HUDEP-2 (cell line): ENCODE measurements at regions not wholly inside any gene's neighbourhood (a gene's known extent, or its start where the extent isn't known, plus 50 kb on each side); places are given as distances from the start of the nearest gene placed in this dataset.
"Not testable (repeated sequence)": the region's sequence is repeated elsewhere in the genome, so short reads cannot be mapped to it uniquely, and the experiment has no call there.

Experiments
- DNase-seq, 76 experiments: peaks; one replicate each; lab custom pipeline; 2025; ENCODE audit not compliant: unreplicated experiment in 76 of 76; lab: John Stamatoyannopoulos, UW

DNA sequence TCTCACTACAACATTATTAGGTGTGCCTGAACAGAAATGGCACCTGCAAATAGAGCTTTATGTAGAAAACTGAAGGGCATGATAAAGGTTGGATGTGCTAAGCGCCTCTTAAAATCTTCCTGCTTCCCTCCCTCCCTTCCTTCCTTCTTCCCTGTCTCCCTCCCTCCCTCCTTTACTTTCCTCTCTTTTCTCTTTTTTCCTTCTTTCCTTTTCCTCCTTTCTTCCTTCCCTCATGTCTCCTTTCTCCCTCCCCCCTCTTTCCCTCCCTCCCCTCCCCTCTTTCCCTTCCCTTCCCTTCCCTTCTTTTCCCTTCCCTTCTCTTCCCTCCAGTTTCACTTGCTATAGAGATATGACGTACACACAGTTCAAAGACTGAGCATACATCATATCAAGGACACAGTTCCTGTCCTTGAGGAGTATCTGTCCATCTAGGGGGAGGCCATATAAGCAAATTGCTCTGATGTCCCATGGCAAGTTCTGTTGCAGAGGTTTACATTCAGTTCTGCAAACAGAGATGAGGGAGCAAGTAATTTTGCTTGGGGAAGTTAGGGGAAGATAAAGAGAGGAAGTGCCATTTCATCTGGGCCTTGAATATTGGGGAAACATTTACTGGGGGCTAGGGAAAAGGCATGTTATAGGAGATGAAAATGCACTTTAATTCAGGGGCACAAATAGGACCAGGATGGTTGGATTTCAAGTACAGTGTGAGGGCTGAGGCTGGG, 79.0 kb upstream of the EEF1E1 start:
- DNase-seq, result no peak

DNA sequence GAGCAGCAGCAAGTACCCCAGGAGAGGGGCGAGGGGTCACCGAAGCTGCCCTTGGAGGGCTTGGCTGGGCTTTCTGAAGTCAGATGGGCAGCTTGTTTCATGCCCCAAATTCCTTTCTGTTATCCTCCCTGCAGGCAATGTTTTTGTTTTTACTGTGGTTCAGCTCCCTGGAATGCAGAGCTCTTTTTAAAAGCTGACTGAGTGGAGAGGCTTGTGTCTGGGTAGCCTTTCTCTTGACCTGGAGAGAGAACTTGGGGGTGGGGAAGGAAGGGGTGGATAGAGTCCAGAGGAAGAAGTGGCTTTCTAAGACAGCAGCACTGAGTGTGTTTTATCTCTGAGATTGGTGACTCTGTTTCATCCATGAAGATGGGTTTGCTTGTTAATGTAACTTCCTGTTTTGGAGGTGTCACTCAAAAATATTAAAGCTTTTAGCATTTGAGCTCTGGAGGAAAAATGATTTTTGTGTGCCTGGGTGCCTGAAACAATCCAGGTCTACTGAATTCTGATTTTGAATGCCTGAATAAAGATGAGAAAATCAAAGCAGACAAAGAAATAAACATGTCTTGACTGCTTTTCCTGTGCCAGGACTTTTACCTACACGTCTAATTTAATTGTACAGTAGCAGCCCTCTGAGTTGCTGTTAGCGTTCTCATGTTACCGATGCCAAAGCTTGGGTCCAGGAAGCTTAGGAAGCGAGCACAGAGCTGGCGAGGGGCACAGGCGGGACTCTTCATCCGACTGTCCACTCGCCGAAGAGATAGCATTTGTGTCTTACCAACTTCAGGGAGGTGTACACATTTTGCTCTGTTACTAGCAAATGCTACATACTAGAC, 78.2 kb upstream of the EEF1E1 start:
- no peak for DNase-seq

DNA sequence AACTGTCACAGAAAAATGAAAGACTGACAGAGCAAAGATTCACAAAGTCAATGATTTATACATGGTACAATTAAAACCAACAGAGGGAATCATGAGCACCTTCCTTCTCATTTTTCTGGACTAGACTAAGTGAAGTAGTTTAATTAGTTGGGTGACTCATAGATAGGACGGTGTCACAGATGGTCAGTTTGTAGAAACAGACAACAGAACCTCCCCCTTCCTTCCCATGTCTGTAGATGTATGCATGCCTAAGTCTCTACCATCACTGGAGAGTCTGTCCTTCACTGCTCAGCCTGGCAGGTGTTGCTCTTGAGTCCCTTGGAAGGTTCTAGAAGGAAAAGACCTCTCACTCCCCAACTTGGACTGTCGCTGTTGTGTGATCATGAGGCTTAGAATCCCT, 75.4 kb upstream of the EEF1E1 start:
- DNase-seq, result no peak

DNA sequence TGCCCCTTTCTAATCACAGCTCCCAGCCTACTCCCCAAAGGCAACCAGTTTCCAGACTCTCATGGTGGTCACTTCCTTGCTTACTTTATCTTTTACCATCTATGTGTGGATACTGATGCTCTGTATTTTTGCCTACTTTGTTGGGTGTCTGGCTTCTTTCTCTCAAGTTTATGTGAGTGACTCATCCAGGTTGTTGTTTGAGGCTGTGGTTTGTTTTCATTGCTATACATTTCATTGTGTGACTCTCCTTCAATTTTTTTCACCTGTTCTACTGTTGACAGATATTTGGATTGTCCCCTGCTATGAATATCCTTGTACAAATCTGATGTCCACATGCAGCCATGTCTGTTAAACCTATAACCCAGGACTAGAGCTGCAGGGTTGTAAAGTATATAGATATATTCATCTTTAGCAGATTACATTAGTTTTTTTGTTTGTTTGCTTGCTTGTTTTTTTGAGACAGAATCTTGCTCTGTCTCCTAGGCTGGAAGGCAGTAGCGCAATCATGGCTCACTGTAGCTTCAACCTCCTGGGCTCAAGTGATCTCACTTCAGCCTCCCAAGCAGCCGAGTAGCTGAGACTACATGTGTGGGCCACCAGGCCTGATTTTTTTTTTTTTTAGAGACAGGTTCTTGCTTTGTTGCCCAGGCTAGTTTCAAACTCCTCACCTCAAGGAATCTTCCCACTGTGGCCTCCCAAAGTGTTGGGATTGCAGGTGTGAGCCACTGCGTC, 72.9 kb upstream of the EEF1E1 start:
- DNase-seq, result no peak

DNA sequence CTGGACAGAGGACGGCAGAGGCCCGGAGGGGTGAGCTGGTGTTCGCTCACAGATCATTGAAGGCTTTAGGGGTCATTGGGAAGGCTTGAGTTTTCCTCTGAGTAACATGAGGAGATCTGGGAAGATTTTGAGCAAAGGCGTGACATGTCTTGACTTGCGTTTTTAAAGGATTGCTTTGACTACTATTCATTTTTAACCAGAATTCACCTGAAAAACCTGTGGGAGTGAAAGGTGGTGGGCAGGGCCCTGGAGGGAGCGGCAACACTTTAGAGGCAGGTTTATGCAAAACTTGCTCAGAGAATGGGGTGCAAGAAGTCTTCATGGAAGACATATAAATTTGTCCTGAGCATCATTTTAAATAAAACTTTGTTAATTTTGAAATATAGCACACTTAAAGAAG, 72.2 kb upstream of the EEF1E1 start:
- no peak for DNase-seq

DNA sequence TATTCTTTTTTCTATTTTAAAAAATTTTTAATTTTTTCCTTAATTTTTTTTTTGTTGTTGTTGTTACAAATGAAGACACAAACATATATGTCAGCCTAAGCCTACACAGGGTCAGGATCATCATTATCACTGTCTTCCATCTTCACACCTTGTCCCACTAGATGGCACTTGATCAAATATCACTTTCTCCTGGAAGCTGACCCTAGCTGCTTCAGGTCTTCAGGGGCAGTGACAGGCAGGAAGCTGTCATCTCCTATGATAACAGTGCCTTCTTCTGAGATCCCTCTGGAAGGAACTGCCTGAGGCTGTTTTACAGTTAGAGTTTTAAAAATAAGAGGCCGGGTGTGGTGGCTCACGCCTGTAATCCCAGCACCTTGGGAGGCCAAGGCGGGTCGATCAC, 70.2 kb upstream of the EEF1E1 start:
- no peak for DNase-seq

DNA sequence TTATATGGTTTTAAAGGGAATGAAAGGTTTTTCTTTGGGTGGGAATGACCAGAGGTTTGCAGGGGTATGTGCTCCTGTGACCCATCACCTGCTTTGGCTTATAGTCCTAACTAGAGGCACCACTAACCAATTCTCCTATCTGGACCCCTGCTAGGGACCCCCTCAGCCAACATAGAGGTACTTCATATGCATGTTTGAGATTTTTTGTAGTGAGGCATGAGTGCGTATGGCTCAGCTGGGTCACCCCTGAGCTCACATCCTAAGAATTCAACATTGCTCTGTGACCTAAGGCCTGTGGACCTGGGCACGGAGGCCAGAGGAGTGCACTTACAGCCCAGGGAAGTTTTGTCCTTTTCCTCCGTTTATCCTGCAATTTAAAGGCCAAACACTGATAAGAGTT, 68.4 kb upstream of the EEF1E1 start:
- DNase-seq, result no peak

DNA sequence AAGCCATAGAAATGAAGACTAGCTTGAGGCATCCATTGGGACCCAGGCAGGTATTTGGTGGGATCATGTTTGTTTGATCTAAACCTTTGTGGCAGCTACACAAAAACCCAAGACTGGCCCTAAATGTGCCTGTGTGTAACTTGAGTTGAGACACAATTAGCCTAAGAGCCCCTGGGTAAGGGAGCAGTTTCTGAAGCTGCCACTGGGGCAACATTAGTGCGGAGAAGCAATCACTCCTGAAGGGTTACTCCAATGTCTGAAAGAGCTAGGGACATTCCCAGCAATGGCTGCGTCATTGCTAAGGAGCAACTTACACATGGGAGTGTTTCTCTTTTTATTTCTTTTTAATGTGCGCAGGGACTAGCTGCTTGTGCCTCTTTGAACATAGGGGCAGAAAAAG, 67.9 kb upstream of the EEF1E1 start:
- no peak for DNase-seq

DNA sequence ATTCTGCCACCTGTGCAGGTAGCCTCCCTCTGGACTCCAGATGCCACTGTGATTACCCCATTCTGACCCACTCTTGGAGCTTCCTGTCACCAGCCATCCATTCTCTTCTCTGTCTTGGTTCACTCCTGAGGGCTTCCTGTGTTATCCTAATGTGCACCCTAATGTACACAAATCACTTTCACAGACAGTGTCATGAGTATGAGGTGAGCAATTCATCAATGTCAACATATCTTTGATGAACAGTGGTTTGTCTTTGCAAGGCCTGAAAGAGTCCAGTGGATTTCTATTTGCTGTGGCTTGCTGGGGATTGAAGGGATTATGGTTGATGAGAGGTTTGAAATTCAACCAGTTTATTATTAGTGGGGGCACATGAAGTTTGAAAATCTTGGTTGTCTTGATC, 63.8 kb upstream of the EEF1E1 start:
- no peak for DNase-seq

DNA sequence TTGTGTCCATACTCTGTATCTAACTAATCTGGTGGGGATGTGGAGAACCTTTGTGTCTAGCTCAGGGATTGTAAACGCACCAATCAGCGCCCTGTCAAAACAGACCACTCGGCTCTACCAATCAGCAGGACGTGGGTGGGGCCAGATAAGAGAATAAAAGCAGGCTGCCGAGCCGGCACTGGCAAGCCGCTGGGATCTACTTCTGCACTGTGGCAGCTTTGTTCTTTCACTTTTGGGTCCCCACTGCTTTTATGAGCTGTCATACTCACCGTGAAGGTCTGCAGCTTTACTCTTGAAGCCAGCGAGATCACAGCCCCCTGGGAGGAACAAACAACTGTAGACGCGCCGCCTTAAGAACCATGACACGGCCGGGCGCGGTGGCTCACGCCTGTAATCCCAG, 62.7 kb upstream of the EEF1E1 start:
- DNase-seq, result not testable (repeated sequence)

DNA sequence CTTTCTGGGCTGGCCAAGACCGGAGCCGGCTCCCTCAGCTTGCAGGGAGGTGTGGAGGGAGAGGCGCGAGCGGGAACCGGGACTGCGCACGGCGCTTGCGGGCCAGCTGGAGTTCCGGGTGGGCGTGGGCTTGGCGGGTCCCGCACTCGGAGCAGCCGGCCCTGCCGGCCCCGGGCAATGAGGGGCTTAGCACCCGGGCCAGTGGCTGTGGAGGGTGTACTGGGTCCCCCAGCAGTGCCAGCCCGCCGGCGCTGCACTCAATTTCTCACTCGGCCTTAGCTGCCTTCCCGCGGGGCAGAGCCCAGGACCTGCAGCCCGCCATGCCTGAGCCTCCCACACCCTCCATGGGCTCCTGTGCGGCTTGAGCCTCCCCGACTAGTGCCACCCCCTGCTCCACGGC, 61.9 kb upstream of the EEF1E1 start:
- not testable (repeated sequence) for DNase-seq

DNA sequence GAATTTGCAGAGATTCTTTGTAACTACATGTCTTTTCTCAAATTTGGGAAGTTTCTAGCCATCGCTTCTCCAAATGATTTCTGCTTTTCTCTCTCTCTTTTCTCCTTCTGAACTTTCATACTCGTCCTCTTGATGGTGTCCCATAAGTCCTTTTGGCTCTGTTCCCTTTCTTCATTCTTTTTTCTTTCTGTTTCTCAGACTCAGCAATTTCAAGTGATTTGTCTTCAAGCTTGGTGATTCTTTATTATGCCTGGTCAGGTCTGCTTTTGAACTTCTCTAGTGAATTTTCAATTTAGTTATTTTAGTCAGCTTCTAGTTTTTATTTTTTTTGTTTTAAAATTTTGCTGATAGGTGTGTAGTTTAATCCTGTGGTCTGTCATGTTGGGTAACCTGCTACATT, 57.6 kb upstream of the EEF1E1 start:
- no peak for DNase-seq

DNA sequence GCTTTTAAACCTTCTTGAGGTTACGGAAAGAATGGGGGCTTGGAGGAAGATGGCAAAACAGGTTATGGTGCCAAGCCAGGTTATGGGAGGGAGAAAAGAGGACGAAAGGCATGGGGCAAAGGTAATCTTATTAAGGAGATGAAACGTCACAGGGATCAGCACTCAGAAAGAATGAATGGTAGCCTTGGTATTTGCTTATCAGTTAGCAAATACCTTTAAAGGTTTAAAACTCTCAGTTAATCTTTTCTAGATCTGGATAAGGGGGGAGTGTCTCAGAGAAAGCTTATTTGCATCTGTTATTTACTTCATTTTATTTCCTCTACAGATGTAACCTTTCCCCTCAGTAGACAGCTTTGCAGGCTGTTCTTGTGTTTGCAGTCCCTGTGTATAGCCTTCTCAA, 55.5 kb upstream of the EEF1E1 start:
- DNase-seq, result no peak

DNA sequence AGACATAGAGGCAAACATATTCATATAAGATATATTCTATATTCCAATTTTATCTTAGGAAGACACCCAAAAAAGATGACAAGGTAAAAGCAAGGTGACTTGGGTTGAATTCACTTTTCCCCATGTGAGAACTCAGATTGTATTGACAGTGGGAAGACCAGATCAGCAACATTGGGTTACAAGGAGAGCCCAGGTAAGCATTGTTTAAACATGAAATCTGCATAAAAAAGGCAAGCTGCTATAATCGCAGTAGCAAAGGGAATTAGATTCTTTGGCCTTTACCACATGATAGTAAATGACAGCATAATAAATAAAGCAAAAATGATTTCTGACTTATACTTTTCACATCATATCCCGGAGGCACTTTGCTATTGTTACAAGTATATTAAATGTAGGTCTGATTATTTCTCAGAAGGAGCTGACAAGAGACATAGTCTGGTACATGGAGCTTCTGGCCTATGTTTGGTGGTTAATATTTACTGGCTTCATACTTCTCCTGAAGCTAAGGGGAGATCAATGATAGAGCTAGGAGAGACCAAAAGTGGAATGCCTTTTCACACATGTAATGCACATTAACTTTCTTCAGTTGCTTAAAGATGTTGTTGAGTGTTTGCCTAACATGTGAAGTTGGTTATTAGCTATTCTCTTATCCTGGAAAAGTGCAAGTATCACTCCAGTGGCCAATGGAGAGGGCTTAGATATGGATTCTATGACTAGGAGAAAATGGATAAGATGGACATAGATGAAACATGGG, 53.1 kb upstream of the EEF1E1 start:
- DNase-seq, result no peak
